ENCODE measurements at regions not wholly inside any gene's neighbourhood (a gene's known extent, or its start where the extent isn't known, plus 50 kb on each side); places are given as distances from the start of the nearest gene placed in this dataset.

DNA sequence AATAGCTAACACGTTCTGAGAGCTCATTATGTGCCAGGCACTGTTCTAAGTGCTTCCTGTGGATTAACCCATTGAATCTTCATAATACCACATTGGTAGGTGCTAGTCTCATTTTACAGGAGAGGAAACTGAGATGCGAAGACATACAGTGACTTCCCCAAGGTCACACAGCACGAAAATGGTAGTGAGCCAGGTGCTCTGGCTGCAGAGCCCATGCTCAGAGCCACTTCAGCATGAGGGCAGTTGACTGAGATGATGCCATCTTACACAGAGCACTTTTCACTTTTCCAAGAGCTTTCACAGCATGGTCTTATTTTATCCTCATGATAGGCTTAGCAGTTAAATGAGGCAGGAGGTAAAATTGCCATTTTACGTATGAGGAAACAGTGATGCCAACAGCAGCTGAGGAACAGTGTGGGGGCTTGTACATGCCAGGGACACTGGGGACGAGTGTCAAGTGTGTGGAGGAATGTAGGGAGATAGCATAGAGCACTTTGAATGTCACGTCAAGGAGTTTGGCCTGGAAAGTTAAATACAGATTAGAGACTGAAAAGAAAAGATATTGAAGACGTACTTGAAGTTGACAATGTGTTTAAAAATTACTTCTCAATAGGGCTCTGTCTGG lies 180.0 kb downstream of the KIF4B start:
- no peak for DNase-seq (ENCODE audit: low read depth, low spot score)
- H3K9me2 ChIP-seq (ENCODE audit: insufficient read depth): no peaks in the 10 kb centered on the region
- ATAC-seq: no peak
- ChIA-PET POLR2A (no interaction called here), RAD21 (ENCODE audit: low non-redundant PET in 1 of 2, low total read pairs in 2 of 2, uncharacterized antibody in 2 of 2, unreplicated experiment in 2 of 2) (no interaction called here), CTCF (no interaction called here)
- BruUV-seq (replicated peaks): no TSS peak
- no peak overlapping the region for H3K4me2 ChIP-seq (ENCODE audit: low read length)
- H3K9ac ChIP-seq (ENCODE audit: low read length): no peak overlapping the region
- no peaks in the 10 kb centered on the region for H3K4me1 ChIP-seq (ENCODE audit: control insufficient read depth in 1 of 2, insufficient read depth in 2 of 2, low read length in 2 of 2)
- H4K20me1 ChIP-seq (ENCODE audit: insufficient read depth): no peaks in the 10 kb centered on the region
- no peaks in the 10 kb centered on the region for H3K36me3 ChIP-seq (ENCODE audit: control insufficient read depth in 1 of 2, insufficient read depth in 2 of 2, low read length in 2 of 2)
- no peak overlapping the region for H3K4me3 ChIP-seq (replicated peaks in 1 of 2; ENCODE audit: low read depth in 1 of 2, low read length in 2 of 2)
- intact Hi-C loops (cut with micrococcal nuclease): no loop called here
- no peak overlapping the region for H3K27ac ChIP-seq (ENCODE audit: low read depth, low read length)
- no peaks in the 10 kb centered on the region for H3K27me3 ChIP-seq (ENCODE audit: insufficient read depth, low read length)
- no peaks in the 10 kb centered on the region for H3K79me2 ChIP-seq (ENCODE audit: insufficient read depth, low read length)
- no peak overlapping the region for H2AFZ ChIP-seq (ENCODE audit: low read depth, low read length, poor library complexity, severe bottlenecking)
- H3K9me3 ChIP-seq (ENCODE audit: control insufficient read depth in 1 of 2, insufficient read depth in 1 of 2, low read depth in 1 of 2, low read length in 2 of 2): no peaks in the 10 kb centered on the region
- TF ChIP-seq CEBPB (IDR thresholded peaks at IDR 0.05; ENCODE audit: low read depth) (no peak), SP1 (IDR thresholded peaks at IDR 0.05; ENCODE audit: low read depth) (no peak), POLR2A (IDR thresholded peaks at IDR 0.05; ENCODE audit: borderline replicate concordance, extremely low read depth, insufficient read depth, insufficient read length) (no peak), POLR2AphosphoS5 (IDR thresholded peaks at IDR 0.05; ENCODE audit: low read depth, low read length) (no peak)
- TF ChIP-seq, protein P1, sequence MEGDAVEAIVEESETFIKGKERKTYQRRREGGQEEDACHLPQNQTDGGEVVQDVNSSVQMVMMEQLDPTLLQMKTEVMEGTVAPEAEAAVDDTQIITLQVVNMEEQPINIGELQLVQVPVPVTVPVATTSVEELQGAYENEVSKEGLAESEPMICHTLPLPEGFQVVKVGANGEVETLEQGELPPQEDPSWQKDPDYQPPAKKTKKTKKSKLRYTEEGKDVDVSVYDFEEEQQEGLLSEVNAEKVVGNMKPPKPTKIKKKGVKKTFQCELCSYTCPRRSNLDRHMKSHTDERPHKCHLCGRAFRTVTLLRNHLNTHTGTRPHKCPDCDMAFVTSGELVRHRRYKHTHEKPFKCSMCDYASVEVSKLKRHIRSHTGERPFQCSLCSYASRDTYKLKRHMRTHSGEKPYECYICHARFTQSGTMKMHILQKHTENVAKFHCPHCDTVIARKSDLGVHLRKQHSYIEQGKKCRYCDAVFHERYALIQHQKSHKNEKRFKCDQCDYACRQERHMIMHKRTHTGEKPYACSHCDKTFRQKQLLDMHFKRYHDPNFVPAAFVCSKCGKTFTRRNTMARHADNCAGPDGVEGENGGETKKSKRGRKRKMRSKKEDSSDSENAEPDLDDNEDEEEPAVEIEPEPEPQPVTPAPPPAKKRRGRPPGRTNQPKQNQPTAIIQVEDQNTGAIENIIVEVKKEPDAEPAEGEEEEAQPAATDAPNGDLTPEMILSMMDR (IDR thresholded peaks at IDR 0.05 in 2 of 3, conservative IDR thresholded peaks at IDR 0.05 in 1 of 3; ENCODE audit: borderline replicate concordance in 1 of 3, insufficient read depth in 1 of 3, low read depth in 2 of 3, low read length in 2 of 3): no peak

DNA sequence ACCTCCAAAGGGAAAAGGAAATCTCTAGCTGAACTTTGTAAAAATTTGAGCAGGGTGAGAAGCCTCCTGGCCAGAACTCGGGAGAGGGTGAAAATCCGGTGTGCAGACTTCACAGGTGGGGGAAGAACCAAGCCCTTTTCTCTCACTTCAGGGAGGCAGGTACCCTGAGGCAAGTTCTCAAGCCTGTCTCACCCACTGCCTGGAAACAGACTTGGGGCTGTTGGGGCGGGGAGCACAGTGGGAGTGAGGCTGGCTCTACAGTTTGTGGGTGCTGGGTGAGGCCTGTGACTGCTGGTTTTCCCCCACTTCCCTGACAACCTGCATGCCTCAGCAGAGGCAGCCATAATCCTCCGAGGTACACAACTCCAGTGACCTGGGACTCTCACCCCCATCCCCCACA lies 187.1 kb downstream of the KIF4B start:
- H3K4me3 ChIP-seq (replicated peaks in 1 of 2; ENCODE audit: low read depth in 1 of 2, low read length in 2 of 2): no peak overlapping the region
- no peak overlapping the region for H3K27ac ChIP-seq (ENCODE audit: low read depth, low read length)
- CTCF ChIA-PET: no interaction called here
- BruUV-seq (replicated peaks): no TSS peak
- intact Hi-C loops (cut with micrococcal nuclease): no loop called here
- no peaks in the 10 kb centered on the region for H3K9me3 ChIP-seq (ENCODE audit: control insufficient read depth in 1 of 2, insufficient read depth in 1 of 2, low read depth in 1 of 2, low read length in 2 of 2)
- no peaks in the 10 kb centered on the region for H3K79me2 ChIP-seq (ENCODE audit: insufficient read depth, low read length)
- no peaks in the 10 kb centered on the region for H3K36me3 ChIP-seq (ENCODE audit: control insufficient read depth in 1 of 2, insufficient read depth in 2 of 2, low read length in 2 of 2)
- H3K27me3 ChIP-seq (ENCODE audit: insufficient read depth, low read length): no peaks in the 10 kb centered on the region
- no peak overlapping the region for H3K4me2 ChIP-seq (ENCODE audit: low read length)
- H3K9ac ChIP-seq (ENCODE audit: low read length): no peak overlapping the region
- no peak for ATAC-seq
- H2AFZ ChIP-seq (ENCODE audit: low read depth, low read length, poor library complexity, severe bottlenecking): no peak overlapping the region
- RAD21 ChIA-PET (ENCODE audit: low non-redundant PET in 1 of 2, low total read pairs in 2 of 2, uncharacterized antibody in 2 of 2, unreplicated experiment in 2 of 2): no interaction called here
- H3K4me1 ChIP-seq (ENCODE audit: control insufficient read depth in 1 of 2, insufficient read depth in 2 of 2, low read length in 2 of 2): no peaks in the 10 kb centered on the region
- DNase-seq (ENCODE audit: low read depth, low spot score): no peak
- no peaks in the 10 kb centered on the region for H3K9me2 ChIP-seq (ENCODE audit: insufficient read depth)
- POLR2A ChIA-PET: no interaction called here
- H4K20me1 ChIP-seq (ENCODE audit: insufficient read depth): no peaks in the 10 kb centered on the region
- TF ChIP-seq CBX3 (IDR thresholded peaks at IDR 0.05; ENCODE audit: low read depth): no peak
- no peak for TF ChIP-seq SRF (IDR thresholded peaks at IDR 0.05; ENCODE audit: low read depth)
- TF ChIP-seq, protein P2, sequence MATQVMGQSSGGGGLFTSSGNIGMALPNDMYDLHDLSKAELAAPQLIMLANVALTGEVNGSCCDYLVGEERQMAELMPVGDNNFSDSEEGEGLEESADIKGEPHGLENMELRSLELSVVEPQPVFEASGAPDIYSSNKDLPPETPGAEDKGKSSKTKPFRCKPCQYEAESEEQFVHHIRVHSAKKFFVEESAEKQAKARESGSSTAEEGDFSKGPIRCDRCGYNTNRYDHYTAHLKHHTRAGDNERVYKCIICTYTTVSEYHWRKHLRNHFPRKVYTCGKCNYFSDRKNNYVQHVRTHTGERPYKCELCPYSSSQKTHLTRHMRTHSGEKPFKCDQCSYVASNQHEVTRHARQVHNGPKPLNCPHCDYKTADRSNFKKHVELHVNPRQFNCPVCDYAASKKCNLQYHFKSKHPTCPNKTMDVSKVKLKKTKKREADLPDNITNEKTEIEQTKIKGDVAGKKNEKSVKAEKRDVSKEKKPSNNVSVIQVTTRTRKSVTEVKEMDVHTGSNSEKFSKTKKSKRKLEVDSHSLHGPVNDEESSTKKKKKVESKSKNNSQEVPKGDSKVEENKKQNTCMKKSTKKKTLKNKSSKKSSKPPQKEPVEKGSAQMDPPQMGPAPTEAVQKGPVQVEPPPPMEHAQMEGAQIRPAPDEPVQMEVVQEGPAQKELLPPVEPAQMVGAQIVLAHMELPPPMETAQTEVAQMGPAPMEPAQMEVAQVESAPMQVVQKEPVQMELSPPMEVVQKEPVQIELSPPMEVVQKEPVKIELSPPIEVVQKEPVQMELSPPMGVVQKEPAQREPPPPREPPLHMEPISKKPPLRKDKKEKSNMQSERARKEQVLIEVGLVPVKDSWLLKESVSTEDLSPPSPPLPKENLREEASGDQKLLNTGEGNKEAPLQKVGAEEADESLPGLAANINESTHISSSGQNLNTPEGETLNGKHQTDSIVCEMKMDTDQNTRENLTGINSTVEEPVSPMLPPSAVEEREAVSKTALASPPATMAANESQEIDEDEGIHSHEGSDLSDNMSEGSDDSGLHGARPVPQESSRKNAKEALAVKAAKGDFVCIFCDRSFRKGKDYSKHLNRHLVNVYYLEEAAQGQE (IDR thresholded peaks at IDR 0.05; ENCODE audit: low read depth): no peak
- TF ChIP-seq FOSL1 (IDR thresholded peaks at IDR 0.05; ENCODE audit: low read depth): no peak
- no peak for TF ChIP-seq JUND (IDR thresholded peaks at IDR 0.05)
- TF ChIP-seq EGR1 (IDR thresholded peaks at IDR 0.05; ENCODE audit: low read depth): no peak
- TF ChIP-seq POLR2AphosphoS5 (IDR thresholded peaks at IDR 0.05; ENCODE audit: low read depth, low read length): no peak
- TF ChIP-seq RAD21 (IDR thresholded peaks at IDR 0.05; ENCODE audit: low read depth): no peak
- no peak for TF ChIP-seq ELF1 (IDR thresholded peaks at IDR 0.05; ENCODE audit: borderline replicate concordance, low read depth)
- no peak for TF ChIP-seq YY1 (IDR thresholded peaks at IDR 0.05; ENCODE audit: extremely low read depth, insufficient replicate concordance, low read depth, low read length)
- no peak for TF ChIP-seq EZH2phosphoT487 (IDR thresholded peaks at IDR 0.05; ENCODE audit: borderline replicate concordance)
- TF ChIP-seq, protein P3, sequence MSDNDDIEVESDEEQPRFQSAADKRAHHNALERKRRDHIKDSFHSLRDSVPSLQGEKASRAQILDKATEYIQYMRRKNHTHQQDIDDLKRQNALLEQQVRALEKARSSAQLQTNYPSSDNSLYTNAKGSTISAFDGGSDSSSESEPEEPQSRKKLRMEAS (IDR thresholded peaks at IDR 0.05): no peak
- no peak for TF ChIP-seq SIN3A (IDR thresholded peaks at IDR 0.05; ENCODE audit: low read depth)
- no peak for TF ChIP-seq POLR2A (IDR thresholded peaks at IDR 0.05; ENCODE audit: borderline replicate concordance, extremely low read depth, insufficient read depth, insufficient read length)
- TF ChIP-seq CEBPB (IDR thresholded peaks at IDR 0.05; ENCODE audit: low read depth): no peak
